Fibroblast of the aortic adventitia (primary cell): ENCODE measurements at regions not wholly inside any gene's neighbourhood (a gene's known extent, or its start where the extent isn't known, plus 50 kb on each side); places are given as distances from the start of the nearest gene placed in this dataset.

Experiments
- DNase-seq: peaks from one replicate; pipeline ENCODE4 v3.0.0-alpha.2; 2010; ENCODE audit warnings: low read depth
- H3K4me3 ChIP-seq: 2 replicates; pipeline ENCODE4 v1.5.1; 2011; ENCODE audit warnings: low read depth, mild to moderate bottlenecking, control low read depth, low read length, moderate library complexity
- TF ChIP-seq, protein P1 (sequence below): IDR thresholded peaks from 2 replicates; pipeline ENCODE4 v1.5.1; 2011; ENCODE audit warnings: mild to moderate bottlenecking, low read length, control low read depth, inconsistent platforms; ENCODE audit not compliant: insufficient read depth

DNA sequence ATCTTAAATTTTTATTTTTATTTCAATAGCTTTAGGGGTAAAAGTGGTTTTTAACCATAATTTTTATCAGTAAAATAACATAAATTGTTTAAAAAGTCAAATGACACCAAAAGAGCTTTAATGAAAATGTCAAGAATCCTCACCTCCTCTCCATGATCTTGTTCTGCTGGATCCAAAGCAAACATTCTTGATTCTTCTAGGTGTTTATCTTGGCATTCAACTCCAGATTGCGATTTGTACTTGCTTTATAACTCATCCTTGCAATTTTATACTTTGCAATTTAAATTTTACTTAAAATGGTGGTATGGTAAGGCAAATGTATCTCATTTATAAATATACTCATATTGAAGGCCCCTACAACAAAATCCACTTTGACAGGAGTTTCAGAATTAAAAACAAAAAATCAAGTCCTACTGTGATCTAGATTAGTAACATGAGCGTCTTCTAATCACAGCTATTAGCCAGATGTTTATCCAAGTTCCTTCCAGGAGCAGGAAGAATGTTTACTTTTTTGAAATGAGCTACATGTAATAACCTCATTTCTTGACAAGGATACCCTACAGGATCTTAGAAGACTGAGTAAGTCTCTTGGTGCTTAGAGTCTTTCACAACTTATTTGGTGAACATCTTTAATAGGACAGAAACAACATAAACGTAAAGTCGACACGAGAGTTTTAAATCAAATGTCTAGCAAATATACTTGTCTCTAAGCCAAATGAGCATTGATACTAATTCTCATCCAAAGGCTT, 72.4 kb upstream of the CARD18 start:
- TF ChIP-seq, protein P1, sequence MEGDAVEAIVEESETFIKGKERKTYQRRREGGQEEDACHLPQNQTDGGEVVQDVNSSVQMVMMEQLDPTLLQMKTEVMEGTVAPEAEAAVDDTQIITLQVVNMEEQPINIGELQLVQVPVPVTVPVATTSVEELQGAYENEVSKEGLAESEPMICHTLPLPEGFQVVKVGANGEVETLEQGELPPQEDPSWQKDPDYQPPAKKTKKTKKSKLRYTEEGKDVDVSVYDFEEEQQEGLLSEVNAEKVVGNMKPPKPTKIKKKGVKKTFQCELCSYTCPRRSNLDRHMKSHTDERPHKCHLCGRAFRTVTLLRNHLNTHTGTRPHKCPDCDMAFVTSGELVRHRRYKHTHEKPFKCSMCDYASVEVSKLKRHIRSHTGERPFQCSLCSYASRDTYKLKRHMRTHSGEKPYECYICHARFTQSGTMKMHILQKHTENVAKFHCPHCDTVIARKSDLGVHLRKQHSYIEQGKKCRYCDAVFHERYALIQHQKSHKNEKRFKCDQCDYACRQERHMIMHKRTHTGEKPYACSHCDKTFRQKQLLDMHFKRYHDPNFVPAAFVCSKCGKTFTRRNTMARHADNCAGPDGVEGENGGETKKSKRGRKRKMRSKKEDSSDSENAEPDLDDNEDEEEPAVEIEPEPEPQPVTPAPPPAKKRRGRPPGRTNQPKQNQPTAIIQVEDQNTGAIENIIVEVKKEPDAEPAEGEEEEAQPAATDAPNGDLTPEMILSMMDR: no peak
- no peak overlapping the region for H3K4me3 ChIP-seq
- DNase-seq: peak; percentile 46

DNA sequence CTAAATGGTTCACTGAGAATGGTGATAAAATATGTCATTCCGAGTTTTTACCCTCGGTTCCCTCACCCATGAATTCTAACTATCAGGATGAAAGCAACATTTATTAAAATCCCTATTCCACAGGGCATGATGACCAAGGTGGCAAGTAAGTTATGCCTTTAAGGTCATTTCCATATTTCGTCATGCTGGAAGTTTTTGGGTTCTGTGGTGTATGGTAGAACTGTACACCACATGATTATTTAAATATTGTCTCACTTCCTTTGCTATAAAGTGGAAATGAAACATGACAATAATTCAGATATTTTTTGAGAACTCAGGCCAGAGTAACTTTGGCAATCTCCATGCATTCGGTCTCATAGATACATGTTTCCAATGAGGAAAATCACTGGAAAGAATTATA, 68.5 kb upstream of the CARD18 start:
- no peak overlapping the region for H3K4me3 ChIP-seq
- no peak for DNase-seq
- TF ChIP-seq, protein P1: no peak

DNA sequence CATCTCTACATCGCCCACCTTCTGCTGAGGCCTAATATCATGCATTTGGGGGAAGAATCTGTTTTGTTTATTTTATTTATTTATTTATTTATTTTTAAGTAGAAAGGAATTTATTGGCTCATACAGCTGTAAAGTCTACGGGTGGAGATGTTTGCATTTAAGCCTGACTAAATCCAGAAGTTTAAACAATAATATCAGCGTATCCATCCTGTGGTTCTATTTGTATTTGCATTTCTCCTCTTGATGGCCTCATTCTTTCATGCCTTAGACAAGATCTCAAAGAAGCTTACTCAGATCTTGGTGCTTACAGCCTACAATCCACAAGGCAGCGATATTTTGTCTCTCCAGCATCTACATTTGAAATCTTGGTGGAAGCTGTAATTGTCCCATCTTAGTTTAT, 67.1 kb upstream of the CARD18 start:
- no peak for DNase-seq

DNA sequence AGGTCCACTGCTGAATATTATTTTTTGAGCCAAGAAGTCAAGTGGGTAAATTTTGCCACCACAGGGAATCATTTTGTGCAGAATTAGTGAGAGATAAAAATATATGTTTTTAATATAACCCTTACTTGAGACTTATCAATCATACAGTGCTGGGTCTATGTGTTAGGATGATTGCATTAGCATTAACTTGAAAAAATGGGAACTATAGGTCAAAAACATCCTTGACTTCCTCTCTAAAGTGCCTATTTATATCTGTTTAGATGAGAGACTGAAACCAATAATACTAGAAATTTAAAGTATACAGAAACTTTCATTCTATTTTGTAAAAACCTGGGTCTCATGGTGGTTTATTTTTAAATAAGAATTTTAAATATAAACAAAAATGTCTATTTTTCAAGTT, 65.1 kb upstream of the CARD18 start:
- no peak for DNase-seq
- TF ChIP-seq, protein P1: no peak
- H3K4me3 ChIP-seq: no peak overlapping the region

More for the DNA sequence above, 67.1 kb upstream of the CARD18 start:
- H3K4me3 ChIP-seq: no peak overlapping the region
- TF ChIP-seq, protein P1: no peak

DNA sequence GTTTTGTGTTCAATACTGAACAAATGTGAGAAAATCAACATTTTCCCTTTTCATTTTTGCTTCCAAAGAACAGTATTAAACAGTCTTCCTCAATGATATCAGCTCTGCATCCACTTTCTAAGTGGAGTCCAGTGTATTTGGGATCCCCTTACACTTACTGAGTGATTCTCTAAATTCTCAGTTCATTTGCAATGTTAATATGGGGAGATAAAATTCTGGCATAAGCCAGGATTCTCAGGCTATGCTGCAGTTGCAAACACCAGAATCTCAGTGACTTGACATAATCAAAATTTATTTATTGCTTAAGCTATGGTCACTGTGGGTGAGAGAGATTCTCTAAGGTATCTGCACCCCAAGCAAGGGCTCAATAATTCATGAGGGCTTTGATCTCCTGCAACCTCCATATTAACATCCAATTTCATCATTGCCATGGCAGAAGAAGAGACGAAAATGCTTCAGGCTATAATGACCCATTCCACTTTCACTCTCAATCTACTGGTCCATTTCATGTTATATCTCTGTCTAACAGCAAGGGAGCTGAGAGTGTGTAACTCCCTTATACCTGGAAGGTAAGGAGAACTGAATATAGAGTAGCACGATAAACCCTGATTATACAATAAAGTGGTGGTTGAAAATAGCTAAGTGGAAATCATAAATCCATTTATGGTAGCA, 64.1 kb upstream of the CARD18 start:
- no peak for DNase-seq
- TF ChIP-seq, protein P1: no peak

DNA sequence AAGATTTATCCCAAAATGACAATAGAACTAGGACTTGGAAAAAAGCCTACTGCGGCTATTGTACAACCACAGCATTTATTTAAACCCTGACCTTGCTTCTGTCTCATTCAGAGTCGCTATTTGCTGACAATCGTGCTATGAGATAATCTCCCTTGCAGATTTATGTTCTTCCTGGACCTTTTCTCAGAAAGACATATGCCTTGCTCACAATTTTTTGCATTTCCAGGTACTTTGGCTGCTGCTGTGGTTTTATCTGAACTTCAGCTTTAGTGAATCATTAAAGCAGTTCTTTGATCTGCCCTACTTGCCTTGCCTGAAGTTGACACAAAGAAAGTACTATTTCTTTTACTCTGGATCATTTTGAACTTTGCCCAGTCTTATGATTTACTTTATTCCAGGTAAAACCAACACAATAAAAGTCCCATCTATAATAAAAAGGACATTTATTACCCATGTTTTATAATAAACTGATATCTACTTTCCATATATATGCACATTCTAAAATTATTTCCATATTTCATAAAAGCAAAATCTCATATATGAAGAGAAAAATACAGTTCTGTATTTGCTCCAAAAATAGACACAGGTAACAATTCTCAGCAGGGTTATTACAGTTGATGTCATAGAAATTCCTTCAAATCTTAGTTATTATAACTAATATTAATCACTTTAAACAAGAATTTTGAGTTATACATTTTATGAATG, 63.4 kb upstream of the CARD18 start:
- H3K4me3 ChIP-seq: no peak overlapping the region
- no peak for DNase-seq
- TF ChIP-seq, protein P1: no peak

More for the DNA sequence above, 64.1 kb upstream of the CARD18 start:
- H3K4me3 ChIP-seq: no peak overlapping the region
